Left cardiac atrium (tissue), 4 donors: ENCODE measurements at regions not wholly inside any gene's neighbourhood (a gene's known extent, or its start where the extent isn't known, plus 50 kb on each side); places are given as distances from the start of the nearest gene placed in this dataset.

Experiments used
- ATAC-seq, 2 donors: fragments of 200-7000 bp; cut with Tn5 transposase; one replicate each; pipeline ENCODE4 v1.9.1; 2020; ENCODE audit warnings: mild to moderate bottlenecking in 2 of 2, moderate library complexity in 2 of 2
- DNase-seq: peaks from one replicate; pipeline ENCODE4 v3.0.0-alpha.2; 2020
- intact Hi-C, 2 donors: fragments of 100-400 bp; cut with DNase I; formaldehyde crosslinking; loops; one replicate each; pipeline versions ENCODE4 v1.14.1 to v1.15.1; 2022 to 2023
- donor health status: DM: no; HTN: yes; CAD: no.
- donor health status: DM: no; HTN: yes; CAD: no; lungs with severe emphysema.
- donor health status: DM: yes; HTN: yes; CAD: no.
- donor health status: Dilated cardiomyopathy.

GRCh38 chr2:129892773-129893172 is 86.7 kb upstream of the RAB6C start:
- ATAC-seq (no peak), DNase-seq (no peak)
- intact Hi-C loops: no loop called here

GRCh38 chr2:129893244-129893643 is 86.2 kb upstream of the RAB6C start:
- intact Hi-C loops: no loop called here
- ATAC-seq: no peak

GRCh38 chr2:129894616-129895015 is 84.8 kb upstream of the RAB6C start:
- ATAC-seq: no peak
- no peak for DNase-seq
- intact Hi-C loops: no loop called here

More at GRCh38 chr2:129893244-129893643, 86.2 kb upstream of the RAB6C start:
- no peak for DNase-seq

DNA sequence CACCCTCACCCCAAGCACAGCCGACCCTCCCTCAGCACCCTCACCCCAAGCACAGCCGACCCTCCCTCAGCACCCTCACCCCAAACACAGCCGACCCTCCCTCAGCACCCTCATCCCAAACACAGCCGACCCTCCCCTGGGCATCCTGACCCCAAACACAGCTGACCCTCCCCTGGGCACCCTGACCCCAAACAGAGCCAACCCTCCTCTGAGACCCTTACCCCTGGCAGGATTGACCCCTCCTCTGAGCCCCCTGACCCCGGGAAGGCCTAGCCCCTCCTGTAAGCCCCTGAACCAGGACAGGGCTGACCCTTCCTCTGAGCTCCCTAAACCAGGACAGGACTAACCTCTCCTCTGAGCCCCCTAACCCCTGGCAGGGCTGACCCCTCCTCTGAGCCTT is 84.4 kb upstream of the RAB6C start:
- no peak for ATAC-seq
- no peak for DNase-seq
- intact Hi-C loops: no loop called here

DNA sequence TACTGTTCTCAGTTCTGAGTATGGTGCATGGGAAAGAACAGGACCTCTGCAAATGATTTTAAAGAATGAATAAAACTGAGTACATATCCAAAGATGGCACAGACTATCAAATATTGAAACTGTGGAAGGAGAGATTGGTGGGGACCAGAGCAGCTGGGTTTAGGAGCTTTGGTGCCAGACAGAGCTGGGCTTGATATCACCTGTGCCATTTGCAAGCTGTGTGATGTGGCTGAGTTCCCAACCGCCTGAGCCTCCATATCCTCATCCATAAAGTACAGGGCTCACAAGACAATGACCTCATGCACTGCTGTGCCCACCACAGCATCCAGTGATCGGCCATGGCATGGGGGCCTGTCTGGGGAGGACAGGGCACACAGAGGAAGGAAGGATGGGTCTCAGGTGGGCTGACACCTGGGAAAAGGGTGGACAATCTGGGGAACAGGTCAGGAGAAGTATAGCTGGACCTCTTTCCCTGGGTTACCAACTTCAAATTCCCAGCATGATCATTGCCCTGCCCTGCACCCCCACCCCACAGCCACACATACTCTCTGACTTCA is 83.9 kb upstream of the RAB6C start:
- DNase-seq: no peak
- intact Hi-C loops: no loop called here
- ATAC-seq: no peak

- intact Hi-C loops: no loop called here
- ATAC-seq (no peak), DNase-seq (no peak)
These were observed 83.0 kb upstream of the RAB6C start for GRCh38 chr2:129896226-129897100.

DNA sequence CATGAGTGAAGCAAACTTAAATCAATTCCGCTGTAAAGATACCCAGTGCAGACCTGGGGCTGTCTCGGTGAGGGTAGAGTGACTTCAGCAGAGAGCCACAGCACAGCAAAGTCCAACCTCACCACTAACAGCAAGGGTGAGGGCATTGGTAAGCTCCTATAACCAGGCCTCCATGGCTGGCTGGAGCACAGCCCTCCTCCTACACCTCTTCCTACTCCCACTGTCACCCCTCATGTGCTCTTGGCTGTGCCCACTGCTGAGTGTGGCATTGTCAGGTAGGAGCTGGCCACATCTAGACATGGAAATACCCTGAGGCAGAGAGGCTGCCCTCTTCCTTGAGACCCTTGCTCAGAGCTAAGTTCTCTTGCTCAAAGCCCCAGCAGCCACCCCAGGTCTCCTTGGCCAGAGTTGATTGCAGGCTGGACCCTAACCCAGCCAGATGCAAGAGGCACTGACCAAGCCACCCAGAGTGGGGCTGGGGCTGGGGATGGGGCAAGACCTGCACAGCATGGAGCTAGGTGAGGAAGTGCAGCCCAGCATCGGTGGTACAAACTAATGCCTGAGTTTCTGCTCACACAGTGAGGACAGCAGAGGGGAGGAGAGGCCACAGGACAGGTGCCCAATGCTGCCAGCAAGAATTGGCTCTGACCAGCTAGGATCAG is 77.6 kb upstream of the RAB6C start:
- DNase-seq (no peak), ATAC-seq (no peak)
- intact Hi-C loops: no loop called here

GRCh38 chr2:129902731-129903585 is 76.5 kb upstream of the RAB6C start:
- intact Hi-C loops: no loop called here
- no peak for ATAC-seq
- no peak for DNase-seq

GRCh38 chr2:129903586-129904425 is 75.7 kb upstream of the RAB6C start:
- intact Hi-C loops: no loop called here
- no peak for ATAC-seq
- DNase-seq: no peak

DNA sequence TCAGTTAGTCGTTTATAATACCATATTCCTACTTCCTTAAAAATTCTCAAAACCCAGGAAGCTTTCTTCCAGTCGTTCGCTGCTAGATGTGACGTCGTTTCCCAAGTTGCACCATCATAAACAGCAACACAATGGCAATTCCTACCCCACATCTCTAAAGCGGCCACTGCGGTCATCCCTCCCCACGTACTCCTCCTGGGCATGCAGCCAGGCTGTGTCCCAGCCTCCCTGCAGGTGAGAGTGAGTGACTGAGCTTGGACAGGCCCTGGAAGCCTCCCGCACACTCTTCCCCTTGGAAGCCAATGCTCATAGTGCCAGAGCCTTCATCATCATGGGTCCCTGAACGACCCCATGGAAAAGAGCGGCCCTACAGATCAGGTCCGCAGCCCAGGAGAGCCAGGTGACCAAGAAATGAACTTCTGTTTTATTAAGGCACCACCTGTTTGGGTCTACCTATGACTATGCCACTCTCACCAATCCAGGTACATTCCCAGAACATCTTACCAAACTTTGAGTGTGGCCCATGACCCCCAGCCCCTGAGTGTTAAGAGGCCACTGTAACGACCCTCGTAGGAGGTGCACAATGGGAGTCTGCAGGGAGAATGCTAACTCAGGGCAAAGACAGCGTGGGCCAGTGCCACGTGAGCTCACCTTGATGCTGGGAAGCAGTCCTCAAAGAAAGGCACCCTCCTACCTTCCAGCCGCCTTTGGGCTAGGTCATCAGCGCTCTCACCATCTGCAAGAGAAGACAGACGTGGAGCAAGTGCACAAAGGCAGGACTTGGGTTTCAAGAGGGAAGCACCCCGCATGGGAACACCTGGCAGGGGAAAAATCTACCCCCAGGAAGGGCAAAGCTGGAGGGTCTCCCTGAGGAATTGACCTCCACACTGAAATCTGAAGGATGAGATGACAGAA is 74.7 kb upstream of the RAB6C start:
- DNase-seq: no peak
- intact Hi-C loops: no loop called here
- no peak for ATAC-seq

DNA sequence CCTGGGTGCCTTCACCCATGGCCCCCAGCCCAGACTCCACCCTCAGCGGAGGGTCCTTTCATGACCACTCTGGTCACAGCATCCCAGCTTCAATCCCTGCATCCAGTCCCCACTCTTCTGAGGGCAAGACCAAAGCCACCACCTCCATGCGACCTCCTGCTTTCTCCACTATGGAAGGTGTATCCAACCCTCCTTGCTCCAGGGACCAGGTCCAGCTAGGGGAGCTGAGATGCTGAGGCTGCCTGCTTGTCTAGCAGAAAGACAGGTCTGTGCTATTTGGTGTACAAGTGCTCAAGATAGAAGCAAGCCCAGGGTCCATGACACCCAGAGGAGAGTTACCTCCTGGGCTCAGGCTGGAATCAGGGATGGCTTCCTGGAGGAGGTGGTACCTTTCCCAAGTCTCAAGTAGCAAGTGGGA is 73.8 kb upstream of the RAB6C start:
- ATAC-seq (no peak), DNase-seq (no peak)
- intact Hi-C loops: no loop called here

- no peak for DNase-seq
- no peak for ATAC-seq
- intact Hi-C loops: no loop called here
These were observed 73.2 kb upstream of the RAB6C start for GRCh38 chr2:129906139-129906860.

DNA sequence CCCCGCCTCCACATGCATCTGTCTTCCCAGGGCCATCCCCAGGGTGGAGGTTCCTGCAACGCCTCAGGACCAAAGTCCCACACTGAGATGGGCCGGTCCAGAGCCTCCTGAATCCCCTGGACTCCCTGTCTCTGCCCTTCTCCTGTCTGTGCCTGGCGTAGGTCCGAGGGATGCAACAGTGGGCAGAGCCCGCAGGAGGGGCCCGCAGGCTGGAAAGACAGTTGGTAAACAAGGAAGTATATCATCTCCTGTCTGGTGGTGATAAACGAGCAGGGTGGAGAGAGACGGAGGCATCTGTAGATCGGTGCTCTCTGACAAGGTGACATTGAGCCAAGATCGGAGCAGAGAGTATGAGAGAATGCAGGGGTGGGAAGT is 72.6 kb upstream of the RAB6C start:
- intact Hi-C loops: no loop called here
- no peak for DNase-seq
- no peak for ATAC-seq

DNA sequence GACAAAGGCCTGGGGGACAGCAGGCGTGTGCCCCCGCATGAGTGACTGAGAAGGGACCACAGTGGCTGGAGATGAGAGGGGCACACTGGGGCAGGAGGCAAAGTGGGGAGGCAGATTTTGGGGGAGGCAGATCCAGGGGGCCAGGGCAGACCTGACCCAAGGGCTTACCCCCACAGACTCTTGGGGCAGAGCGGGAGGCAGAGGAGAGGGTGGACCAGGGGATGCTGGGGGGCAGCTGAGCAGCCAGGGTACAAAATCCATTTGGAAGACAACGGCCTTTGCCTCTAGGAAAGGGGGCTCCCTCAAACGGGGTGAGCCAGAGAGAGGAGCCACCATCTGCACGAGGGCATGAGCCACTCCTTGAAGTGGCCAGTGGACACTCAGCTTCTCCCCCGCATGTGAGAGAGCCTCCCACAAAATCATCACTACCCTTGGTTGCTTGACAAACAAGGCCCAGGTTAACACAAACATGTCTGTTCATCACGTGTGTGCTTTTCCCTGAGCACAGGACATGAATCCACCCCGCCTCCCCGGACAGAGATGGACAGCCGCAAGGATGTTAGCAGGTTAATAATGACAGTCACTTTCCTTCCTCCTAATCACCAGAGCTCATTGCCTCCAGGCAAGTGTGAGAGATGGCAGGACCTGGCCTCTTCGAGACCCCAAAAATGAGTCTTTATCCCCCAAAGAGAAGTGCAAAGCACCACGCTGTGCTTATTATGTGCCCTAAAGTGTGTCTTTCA is 72.0 kb upstream of the RAB6C start:
- DNase-seq (no peak), ATAC-seq (no peak)
- intact Hi-C loops: no loop called here

- DNase-seq (no peak), ATAC-seq (no peak)
- intact Hi-C loops: no loop called here
These were observed 70.6 kb upstream of the RAB6C start for GRCh38 chr2:129908721-129909373.
